ENCODE measurements at regions not wholly inside any gene's neighbourhood (a gene's known extent, or its start where the extent isn't known, plus 50 kb on each side); places are given as distances from the start of the nearest gene placed in this dataset.

DNA sequence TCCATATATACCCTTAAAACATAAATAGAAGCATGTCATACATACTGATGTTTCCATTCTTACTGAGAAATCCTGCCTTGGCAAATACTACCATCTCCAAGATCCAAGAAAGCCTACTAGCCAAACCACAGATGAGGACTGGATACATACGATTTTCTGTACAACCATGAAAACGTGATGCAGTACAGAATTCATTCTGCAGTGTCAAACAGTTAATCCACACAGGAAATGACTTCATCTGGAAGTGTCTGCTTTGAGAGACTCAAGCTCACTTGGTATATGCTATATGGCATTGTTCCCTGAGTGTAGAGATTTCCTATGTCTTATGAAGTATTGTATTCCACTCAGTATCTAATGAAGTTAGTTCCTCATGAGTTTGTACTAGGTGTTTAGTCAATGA lies 94.3 kb downstream of the CT47B1 start:
- H3K4me1 ChIP-seq: no peaks in the 10 kb centered on the region
- TF ChIP-seq, protein P1, sequence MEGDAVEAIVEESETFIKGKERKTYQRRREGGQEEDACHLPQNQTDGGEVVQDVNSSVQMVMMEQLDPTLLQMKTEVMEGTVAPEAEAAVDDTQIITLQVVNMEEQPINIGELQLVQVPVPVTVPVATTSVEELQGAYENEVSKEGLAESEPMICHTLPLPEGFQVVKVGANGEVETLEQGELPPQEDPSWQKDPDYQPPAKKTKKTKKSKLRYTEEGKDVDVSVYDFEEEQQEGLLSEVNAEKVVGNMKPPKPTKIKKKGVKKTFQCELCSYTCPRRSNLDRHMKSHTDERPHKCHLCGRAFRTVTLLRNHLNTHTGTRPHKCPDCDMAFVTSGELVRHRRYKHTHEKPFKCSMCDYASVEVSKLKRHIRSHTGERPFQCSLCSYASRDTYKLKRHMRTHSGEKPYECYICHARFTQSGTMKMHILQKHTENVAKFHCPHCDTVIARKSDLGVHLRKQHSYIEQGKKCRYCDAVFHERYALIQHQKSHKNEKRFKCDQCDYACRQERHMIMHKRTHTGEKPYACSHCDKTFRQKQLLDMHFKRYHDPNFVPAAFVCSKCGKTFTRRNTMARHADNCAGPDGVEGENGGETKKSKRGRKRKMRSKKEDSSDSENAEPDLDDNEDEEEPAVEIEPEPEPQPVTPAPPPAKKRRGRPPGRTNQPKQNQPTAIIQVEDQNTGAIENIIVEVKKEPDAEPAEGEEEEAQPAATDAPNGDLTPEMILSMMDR (IDR thresholded peaks at IDR 0.05): no peak
- H3K9ac ChIP-seq (ENCODE audit: low read depth in 2 of 2, low read length in 2 of 2): no peak overlapping the region
- H3K9me3 ChIP-seq: no peaks in the 10 kb centered on the region
- no peak for DNase-seq
- intact Hi-C loops (cut with DNase I): no loop called here
- H3K27me3 ChIP-seq: no peaks in the 10 kb centered on the region
- no peak overlapping the region for H3K4me3 ChIP-seq
- no peaks in the 10 kb centered on the region for H3K36me3 ChIP-seq
- no peak overlapping the region for H3K27ac ChIP-seq

DNA sequence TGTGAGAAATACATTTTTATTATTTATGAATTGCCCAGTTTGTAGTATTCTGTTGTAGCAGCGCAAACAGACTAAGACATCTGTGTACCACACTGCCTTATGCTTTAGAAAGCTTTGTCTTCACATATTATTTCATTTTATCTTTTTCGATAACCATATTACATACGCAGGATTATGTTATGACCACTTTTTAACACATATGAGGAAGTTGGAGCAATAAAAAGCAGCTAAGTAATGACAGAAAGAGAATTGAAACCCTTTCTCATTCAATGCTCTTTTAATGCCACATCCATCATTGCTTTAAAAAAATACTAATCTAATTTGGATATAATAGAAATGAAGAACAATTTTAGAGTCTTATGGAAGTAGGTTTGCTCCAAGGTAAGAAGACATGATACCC lies 99.7 kb downstream of the CT47B1 start:
- no peaks in the 10 kb centered on the region for H3K36me3 ChIP-seq
- intact Hi-C loops (cut with DNase I): loop anchor here (10.0 kb wide), 1 partner anchor 281 kb away; no protein-coding TSS in a partner anchor
- H3K27me3 ChIP-seq: no peaks in the 10 kb centered on the region
- TF ChIP-seq, protein P1 (IDR thresholded peaks at IDR 0.05): no peak
- no peaks in the 10 kb centered on the region for H3K4me1 ChIP-seq
- DNase-seq: no peak
- no peaks in the 10 kb centered on the region for H3K9me3 ChIP-seq
- no peak overlapping the region for H3K9ac ChIP-seq (ENCODE audit: low read depth in 2 of 2, low read length in 2 of 2)
- no peak overlapping the region for H3K27ac ChIP-seq
- no peak overlapping the region for H3K4me3 ChIP-seq

DNA sequence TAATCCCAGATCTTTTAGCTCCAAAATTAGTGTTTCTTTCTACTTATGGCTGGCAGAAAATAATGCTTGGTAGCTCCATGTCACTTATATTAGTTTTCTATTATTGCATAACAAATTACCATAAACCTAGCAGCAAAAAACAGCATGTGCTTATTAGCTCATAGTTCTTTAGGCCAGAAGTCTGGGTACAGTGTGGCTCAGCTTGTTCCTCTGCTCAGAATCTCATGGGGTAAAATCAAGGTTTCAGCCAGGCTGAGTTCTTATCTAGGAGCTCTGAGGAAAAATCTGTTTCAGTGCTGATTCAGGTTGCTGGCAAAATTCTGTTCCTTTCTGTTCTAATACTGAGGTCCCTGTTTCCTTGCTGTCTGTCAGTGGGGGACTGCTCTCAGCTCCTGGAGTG lies 101.1 kb downstream of the CT47B1 start:
- H3K36me3 ChIP-seq: no peaks in the 10 kb centered on the region
- no peaks in the 10 kb centered on the region for H3K27me3 ChIP-seq
- intact Hi-C loops (cut with DNase I): loop anchor here (10.0 kb wide), 1 partner anchor 280 kb away; no protein-coding TSS in a partner anchor
- DNase-seq: no peak
- no peak overlapping the region for H3K9ac ChIP-seq (ENCODE audit: low read depth in 2 of 2, low read length in 2 of 2)
- no peak overlapping the region for H3K27ac ChIP-seq
- no peaks in the 10 kb centered on the region for H3K9me3 ChIP-seq
- TF ChIP-seq, protein P1 (IDR thresholded peaks at IDR 0.05): no peak
- H3K4me3 ChIP-seq: no peak overlapping the region
- no peaks in the 10 kb centered on the region for H3K4me1 ChIP-seq

DNA sequence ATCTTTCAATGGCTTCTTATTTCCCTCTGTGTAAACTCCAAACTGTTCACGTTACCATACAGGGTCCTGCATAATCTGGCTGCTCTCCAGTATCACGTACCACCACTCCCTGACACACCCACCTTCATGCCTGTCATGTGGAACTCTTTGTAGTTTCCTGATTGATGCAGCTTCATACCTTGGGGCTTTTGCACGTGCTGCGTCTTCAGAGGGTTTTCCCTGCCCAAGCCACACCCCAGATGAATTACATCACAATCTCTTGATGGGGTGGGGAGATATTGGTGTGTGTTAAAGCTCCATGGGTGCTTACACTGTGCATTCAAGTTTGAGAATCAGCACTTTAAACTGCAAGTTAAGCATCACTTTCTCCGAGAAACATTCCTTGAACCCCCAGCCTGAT lies 101.9 kb downstream of the CT47B1 start:
- Histone ChIP-seq H3K36me3 (no peaks in the 10 kb centered on the region), H3K27me3 (no peaks in the 10 kb centered on the region), H3K9ac (ENCODE audit: low read depth in 2 of 2, low read length in 2 of 2) (no peak overlapping the region), H3K9me3 (no peaks in the 10 kb centered on the region), H3K4me1 (no peaks in the 10 kb centered on the region), H3K4me3 (no peak overlapping the region), H3K27ac (no peak overlapping the region)
- TF ChIP-seq, protein P1 (IDR thresholded peaks at IDR 0.05): no peak
- no peak for DNase-seq
- intact Hi-C loops (cut with DNase I): loop anchor here (10.0 kb wide), 1 partner anchor 279 kb away; no protein-coding TSS in a partner anchor

DNA sequence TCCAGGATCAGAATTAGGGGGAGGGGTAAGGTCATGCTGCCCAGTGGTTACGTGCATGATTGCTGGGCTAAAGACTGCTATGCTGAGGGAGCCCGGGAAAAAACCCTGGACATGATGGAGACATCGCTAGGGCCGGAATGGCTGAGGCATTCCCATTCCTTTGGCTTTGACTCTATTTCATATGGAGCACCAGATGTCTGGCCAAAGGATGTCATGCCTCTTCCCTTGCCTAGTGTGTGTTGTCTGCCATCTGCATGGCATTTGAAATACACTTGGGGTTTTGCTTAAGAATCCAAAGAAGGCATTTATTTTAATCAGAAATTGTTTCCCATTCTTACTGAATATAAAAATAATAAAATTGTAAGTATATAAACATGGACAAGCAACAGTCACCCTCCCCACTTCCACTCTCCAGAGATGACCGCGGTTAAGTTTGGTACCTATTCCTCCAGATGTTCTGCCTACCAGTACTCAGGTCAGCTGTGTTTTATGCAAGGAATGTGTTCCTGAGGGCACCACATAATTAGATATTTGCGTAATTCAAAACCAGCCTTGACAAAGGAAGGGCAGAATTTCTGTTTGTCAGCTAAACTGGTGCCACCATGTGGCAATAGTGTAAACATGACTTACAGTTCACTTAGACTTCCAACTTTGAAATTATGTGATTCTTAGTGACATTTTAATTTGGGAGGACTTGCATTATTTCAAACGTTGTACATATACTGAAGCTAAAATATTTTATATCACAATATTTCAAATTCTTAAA lies 105.9 kb downstream of the CT47B1 start:
- no peak overlapping the region for H3K4me3 ChIP-seq
- DNase-seq: no peak

More for the DNA sequence above, 105.9 kb downstream of the CT47B1 start:
- no peak overlapping the region for H3K9ac ChIP-seq (ENCODE audit: low read depth in 2 of 2, low read length in 2 of 2)
- no peaks in the 10 kb centered on the region for H3K27me3 ChIP-seq
- intact Hi-C loops (cut with DNase I): loop anchor here (10.0 kb wide), 1 partner anchor 275 kb away; no protein-coding TSS in a partner anchor
- H3K36me3 ChIP-seq: no peaks in the 10 kb centered on the region
- TF ChIP-seq, protein P1 (IDR thresholded peaks at IDR 0.05): no peak
- no peaks in the 10 kb centered on the region for H3K9me3 ChIP-seq
- H3K4me1 ChIP-seq: no peaks in the 10 kb centered on the region
- H3K27ac ChIP-seq: no peak overlapping the region
